DMS53 treated with DMSO at 0.1 percent for 48 hours (cell line): ENCODE measurements at regions not wholly inside any gene's neighbourhood (a gene's known extent, or its start where the extent isn't known, plus 50 kb on each side); places are given as distances from the start of the nearest gene placed in this dataset.

ENCODE experiments used
- DNase-seq: peaks from one replicate; lab custom pipeline; 2025; ENCODE audit not compliant: unreplicated experiment; lab: John Stamatoyannopoulos, UW

- no peak for DNase-seq
Observed at GRCh38 chr10:131424836-131425491, 113.4 kb upstream of the TCERG1L start.

DNA sequence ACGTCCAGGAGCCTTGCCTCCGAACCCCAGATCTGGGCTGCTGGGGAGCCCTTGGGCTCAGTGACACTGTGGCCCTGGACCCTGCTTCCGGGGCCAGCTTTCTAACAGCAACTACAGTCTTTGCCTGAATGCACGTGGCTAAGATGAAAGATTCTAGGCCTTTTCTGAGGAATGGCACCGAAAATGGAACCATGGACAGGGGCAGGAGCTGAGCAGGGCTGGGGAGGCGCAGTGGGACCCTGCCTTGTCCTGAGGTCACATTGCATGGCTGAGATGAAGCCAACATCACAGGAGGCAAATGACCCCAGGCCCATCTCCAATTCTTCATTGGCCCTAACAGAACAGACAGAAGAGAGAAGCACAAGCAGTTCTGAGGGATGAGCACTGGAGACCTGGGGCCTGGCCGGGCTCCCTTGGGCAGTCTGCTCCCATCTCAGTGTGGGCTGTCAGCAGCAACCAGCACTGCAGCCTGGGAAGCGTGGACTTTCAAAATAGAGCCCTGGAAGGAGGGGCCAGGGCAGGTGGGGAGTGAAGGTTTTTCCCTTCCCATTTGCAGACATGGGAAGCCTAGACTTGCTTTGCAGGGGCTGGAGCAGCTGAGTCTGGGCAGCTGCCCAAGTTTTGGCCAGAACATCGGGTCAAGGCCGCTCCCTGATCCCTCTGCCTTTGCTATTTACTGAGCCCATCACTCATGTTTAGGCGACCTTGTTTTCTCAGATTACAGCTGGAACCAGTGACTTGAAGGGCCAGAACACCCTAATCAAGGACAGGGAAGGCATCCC lies 114.4 kb upstream of the TCERG1L start:
- DNase-seq, result no peak

GRCh38 chr10:131426534-131426898 lies 115.0 kb upstream of the TCERG1L start:
- no peak for DNase-seq

- DNase-seq, result no peak
Observed at GRCh38 chr10:131427281-131427680, 115.8 kb upstream of the TCERG1L start.

DNA sequence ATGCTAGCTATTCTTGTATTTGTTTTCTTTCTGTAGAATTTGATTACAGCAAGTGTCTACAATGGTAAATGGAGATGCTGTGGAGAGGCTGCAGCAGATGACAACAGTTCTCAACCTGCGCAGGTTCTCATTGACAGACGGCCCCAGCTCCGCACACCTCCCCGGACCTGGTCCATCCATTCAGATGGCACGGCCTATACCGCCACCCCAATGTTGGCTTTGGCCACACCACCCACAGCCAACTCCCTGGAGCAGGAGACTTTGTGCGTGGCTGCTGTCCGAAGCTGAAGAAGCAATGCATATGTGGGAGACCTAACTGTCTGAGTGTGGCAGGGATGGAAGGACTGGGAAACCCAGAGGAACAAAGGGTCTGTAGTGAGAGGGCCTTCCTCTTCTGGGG lies 116.4 kb upstream of the TCERG1L start:
- DNase-seq, result no peak

GRCh38 chr10:131429141-131429540 lies 117.6 kb upstream of the TCERG1L start:
- no peak for DNase-seq

DNA sequence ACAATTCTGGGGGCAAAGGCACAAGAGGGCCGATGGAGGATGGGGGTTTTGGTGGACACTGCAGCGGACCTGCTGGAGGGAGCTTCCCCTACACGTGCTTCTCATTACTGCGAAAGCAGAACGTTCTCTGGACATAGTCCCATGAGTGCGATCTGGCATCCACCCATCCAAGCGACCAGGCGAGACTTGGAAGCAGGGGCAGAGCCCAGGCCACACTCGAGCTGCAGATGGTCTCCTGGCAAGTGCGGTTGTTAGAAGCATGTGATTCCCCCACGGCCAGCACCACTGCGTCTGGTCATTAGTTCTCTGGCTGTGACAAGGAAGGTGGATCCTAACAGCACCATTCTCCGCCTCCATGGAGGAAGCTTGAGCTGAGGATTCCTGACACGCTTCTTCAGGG lies 118.4 kb upstream of the TCERG1L start:
- no peak for DNase-seq

DNA sequence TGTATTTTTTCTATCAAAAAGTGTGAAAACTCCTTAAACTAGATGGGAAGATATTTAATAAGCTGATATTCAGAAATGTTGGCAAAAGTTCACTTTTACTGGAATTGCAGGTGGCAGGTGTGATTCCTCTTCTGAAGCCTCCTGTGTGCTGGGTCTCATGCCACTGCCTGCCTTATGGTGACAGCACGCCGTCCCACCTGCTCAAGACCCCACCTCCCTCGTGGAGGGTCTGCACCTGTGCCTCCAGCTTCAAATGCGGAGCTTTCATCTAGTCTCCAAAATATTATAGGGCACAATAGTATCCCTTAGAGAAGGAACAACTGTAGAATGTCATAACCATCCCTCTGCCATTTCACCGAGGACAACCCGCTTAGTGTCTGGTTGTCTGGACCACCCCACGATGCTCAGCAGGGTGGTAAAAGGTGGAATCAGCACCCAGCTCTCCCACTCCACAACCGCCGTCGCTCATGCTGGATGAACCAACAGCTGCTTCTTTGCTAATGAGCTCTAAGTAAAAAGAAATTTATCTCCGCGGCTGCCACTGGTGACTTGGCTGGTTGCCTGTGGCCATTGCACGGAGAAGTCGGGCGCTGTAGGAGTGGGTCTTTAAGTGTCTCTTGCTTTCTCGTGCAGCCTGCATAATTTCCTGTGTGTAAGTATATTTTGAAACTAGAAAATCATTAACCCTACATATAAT lies 119.3 kb upstream of the TCERG1L start:
- DNase-seq, result no peak

DNA sequence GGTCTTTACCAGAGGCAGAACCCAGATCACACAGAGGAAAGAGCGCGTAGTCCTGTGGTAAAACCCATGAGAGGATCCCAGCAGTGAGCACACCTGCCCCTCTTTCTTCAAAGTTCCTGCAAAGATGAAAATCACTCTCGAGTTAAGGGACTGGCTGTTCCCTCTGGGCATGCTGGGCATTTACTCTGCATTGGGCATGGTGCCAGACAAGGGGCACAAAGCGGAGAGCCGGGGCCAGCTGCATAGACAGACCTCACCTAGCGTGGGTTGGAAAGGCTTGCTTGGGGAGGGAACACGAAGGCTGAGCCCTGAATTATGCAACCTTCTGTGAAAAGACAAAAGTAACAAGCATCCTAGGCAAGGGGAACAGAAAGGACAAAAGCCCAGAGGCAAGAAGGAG lies 120.0 kb upstream of the TCERG1L start:
- DNase-seq, result no peak

DNA sequence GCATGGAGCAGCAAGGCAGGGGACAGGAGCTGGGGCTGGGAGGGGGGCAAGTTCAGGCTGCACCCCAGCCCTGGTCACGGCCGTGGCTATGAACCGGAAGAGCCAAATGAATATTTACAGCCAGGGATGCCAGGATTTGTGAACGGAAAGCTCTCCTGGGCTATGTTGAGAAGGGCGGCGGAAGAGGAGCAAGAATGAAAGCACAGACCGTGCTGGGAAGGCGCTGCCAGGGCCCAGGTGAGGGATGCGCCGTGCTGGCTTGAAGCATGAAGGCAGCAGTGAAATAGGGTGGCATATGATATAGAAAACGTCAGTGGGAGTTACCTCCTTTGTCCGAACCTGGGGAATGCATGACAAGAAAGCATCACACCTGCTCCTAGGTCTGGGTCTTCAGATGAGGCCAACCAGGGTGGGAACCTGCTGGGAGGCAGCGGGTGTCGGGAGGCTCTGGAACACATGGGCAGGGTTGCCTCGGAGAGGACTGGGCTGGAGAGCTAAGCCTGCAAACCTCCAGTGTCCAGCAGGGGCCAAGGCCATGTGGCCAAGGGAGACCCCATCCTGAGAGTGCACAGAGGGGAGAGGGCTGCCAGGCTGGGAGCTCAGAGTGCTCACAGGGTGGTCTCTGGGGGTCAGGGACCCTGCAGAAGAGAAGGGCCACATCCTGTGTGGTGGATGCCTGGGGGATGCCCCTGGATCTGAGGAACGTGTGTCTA lies 120.6 kb upstream of the TCERG1L start:
- no peak for DNase-seq

DNA sequence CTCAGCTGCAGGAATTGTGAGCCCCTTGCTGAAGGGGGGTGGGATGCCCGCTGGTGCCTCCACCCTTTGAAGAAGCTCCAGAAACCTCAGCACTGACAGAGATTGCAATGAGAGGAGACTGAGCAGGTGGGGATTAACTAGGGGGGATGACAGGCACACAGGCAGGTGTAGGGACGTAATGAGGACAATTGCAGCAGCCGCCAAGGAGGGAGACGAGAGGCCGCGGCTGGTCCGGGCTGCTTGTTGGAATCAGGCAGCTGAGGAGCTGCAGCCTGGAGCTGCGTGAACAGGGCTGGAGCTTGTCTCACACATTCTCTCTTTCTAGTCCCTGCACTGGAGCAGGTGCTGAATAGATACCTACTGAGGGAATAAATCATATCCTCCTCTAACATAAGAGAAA lies 122.0 kb upstream of the TCERG1L start:
- DNase-seq, result no peak

DNA sequence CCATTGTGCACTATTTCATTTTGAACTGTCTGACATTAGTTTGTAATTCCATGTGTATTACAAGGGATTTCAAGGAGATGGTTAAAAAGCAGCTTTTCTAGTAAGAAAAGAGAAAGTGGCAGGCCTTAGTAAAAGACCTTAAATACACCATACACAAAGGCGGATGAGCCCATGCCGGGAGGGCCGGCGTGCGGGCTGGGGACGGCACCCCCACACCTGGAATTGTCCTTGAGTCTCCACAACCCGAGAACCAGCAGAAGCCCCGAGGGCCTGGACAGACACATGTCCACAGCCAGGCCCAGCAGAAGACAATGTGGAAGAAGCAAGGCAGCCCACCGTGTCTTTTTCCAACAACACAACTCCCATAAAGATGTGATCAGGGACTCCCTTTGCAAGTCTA lies 123.7 kb upstream of the TCERG1L start:
- no peak for DNase-seq

- DNase-seq, result no peak
Observed at GRCh38 chr10:131435760-131436457, 124.4 kb upstream of the TCERG1L start.

DNA sequence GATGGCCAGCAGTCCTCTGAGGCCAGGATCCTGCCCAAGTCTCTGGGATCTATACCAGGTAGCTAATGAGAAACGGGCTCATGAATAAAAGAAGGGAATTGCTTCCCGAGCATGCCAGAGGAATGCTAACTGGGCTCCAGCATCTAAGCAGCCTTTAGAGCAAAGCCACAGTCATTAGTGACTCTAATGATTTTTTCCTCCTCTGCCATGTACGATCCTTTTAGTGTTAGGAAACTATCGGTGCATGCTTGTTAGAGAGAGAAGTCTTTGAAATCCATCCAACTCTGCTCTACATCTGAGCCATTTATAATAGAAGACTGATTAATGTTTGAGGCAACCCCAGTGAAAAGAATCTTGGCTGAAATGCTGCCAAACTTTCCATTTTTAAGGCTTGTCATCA lies 124.9 kb upstream of the TCERG1L start:
- no peak for DNase-seq

DNA sequence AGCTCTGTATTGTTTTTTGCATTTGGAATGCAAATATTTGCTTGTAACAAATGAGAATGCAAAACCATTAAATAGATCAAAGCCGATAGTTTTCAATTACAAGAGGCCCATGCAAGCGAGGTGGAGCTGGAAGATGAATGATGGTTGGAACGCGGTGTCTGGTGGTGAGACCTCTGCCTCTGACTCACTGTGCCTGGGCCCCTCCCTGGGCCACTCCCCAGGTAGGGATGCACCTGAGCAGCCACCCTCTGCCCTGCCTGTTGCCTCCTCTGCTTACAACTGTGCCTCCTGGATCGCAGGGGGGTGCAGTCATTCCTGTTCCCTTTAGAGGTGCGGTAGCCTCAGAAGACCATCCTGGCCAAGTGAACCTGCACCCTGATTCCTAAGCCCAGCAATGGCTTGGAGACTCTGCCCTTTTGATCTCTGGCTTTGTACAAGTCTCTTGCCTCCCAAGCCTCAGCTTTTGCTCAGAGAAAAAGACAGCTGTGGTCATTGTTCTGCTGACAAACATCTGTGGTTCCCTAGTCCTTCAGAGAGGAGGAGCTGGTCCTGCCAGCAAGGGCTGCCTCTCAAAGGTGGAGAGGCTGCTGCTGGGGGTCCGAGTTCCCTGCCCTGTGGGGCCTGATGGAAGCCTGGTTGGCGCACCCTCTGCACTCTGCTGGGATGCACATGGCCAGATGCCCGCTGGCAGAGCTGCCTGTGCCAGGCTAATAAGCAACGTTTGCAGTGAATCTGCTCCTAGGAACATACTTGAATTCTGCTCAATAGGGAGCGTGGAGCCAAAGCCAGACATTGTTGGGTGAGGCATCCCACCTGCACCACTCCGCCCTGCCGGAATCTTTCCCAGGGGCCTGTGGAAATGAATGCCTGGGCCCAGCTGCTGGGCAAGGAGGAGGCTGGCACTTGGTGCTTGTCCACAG lies 126.3 kb upstream of the TCERG1L start:
- no peak for DNase-seq

DNA sequence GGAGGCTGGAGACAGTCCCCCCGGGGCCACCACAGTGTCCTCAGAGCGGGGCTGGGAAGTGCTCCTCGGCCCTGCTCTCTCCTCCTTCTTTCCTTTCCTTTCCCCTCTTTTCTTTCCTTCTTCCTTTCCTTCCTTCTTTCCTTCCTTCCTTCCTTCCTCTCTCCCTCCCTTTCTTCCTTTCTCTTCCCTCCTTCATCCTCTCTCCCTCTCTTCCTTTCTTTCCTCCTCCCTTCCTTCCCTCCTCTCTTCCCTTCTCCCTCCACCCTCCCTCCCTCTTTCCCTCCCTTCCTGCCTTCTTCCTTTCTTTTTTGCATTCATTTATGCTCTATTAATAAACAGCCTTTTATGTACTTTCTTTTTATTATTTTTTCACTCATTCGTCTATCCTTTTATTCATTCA lies 127.1 kb upstream of the TCERG1L start:
- DNase-seq, result no peak

DNA sequence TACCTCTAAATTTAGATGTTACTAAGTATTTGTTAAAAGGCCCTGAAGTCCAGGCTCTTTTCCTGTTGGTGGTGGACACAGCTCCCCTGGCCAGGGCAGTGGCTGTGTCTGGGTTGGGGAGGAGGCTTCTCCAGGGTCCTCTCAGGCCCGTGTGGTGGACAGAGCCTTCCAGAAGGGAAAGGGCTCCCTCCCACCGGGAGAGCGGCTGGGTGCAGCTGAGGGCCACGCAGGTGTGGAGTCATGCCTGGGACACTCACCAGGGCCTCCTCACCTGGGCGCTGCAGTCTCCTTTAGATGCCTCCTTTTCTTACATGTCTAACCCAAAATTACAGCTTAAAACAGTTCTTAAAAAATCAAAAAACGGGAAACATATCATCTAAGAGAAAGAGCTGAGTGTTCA lies 128.2 kb upstream of the TCERG1L start:
- DNase-seq, result no peak

DNA sequence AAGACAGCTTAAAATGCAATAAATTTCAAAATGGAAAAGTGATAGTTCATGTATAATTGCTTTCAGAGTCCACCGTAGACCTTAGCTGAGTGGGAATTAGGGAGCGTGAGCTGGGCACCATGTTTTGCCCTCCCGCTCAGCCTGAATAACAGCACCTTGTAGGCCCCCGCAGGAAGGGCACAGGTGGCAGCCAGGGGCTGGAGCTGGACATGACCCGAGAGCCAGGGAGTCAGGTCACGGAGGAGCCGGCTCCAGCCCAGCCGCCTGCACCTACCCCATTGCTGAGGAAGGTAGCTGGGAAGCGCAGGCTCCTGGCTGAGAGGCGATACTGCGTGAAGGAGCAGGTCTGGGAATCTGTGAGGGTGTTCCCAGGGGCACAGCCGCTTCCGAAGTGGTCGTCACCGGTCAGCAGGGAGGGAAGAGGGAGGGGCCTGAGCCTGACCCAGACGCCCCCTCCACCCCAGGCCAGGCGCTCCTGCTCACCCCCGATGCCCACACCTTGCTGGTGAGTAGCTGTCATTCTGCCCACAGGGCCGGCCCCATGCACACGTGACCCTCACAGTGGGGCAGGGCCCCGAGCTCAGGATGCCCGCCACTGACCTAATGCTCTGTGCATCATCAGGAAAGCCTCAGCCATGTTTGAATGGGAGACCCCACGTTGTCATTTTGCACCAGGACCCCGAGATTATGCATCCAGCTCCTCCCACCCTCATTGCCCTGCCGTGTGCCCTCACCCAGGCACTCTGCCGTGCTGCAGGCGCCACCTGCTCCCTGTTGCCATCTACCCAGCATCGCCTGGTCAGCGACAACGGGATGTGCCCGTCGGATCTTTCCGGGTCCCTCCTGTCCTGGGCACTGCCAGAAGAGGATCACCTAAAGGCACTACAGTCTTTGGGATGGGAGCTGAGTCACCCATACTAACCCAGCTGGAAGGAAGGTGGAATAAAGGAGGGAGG lies 129.2 kb upstream of the TCERG1L start:
- no peak for DNase-seq

DNA sequence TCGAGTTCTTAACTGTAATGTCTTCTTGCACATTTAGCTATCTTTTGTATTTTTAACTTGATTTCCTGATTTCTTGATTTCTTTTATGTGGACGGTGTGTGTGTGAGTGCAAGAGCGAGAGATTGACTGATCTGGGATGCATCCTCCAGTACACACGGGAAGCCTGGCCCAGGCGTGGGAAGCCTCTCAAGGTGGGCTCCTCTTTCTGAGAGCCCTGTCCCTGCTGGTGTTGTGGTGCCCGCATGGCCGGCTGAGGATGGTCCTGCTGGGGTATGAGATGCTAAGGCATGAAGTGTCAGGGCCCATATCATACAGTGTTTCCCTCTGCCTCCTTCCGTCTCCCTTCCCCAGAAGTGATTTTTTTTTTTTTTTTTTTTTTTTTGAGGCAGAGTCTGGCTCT lies 130.8 kb upstream of the TCERG1L start:
- no peak for DNase-seq
